GM12878 (cell line): ENCODE measurements at regions not wholly inside any gene's neighbourhood (a gene's known extent, or its start where the extent isn't known, plus 50 kb on each side); places are given as distances from the start of the nearest gene placed in this dataset.

Source experiments
- ATAC-seq: fragments of 200-7000 bp; cut with Tn5 transposase; 3 replicates; pipeline ENCODE4 v1.9.1; 2020; ENCODE audit warnings: mild to moderate bottlenecking, moderate library complexity
- BruUV-seq: library from RNA; stranded (reverse); fragments of 400-500 nt; replicated peaks from 2 replicates; lab custom pipeline; 2021; lab: Mats Ljungman, UMichigan
- CTCF ChIA-PET: fragments of 300-600 bp; sonication (Branson Sonifier 250); formaldehyde crosslinking; extraction: SDS; loops from one replicate; lab custom pipeline; 2021; ENCODE audit warnings: inconsistent platforms; lab: Yijun Ruan, JAX
- POLR2A ChIA-PET: fragments of 350-600 bp; formaldehyde crosslinking; extraction: SDS; loops from one replicate; lab custom pipeline; 2021; ENCODE audit warnings: inconsistent platforms; lab: Charles Lee
- RAD21 ChIA-PET: fragments of 300-600 bp; sonication (Branson Sonifier 250); formaldehyde crosslinking; loops from one replicate; lab custom pipeline; 2023; ENCODE audit warnings: antibody characterized with exemption; ENCODE audit not compliant: unreplicated experiment; lab: Charles Lee
- SMC1A ChIA-PET: fragments of 300-600 bp; sonication (Branson Sonifier 250); formaldehyde crosslinking; loops from one replicate; lab custom pipeline; 2023; ENCODE audit not compliant: unreplicated experiment, uncharacterized antibody; lab: Charles Lee
- DNase-seq: peaks from one replicate; pipeline ENCODE4 v3.0.0-alpha.2; 2011; ENCODE audit warnings: low read depth, low spot score
- FAIRE-seq: peaks from 3 replicates; lab custom pipeline; 2011; peaks lifted over from hg19 to GRCh38; lab: Jason Lieb, UNC
- H2AFZ ChIP-seq: 2 replicates; pipeline ENCODE4 v1.6.0; 2011; ENCODE audit warnings: low read depth, low read length, control low read depth; ENCODE audit not compliant: control insufficient read depth
- H3K27ac ChIP-seq: 2 replicates; pipeline ENCODE4 v1.5.1; 2011; ENCODE audit warnings: control low read depth; ENCODE audit not compliant: control insufficient read depth, insufficient read depth
- H3K27me3 ChIP-seq, 2 experiments: replicated peaks in 1 of 2; 2 replicates each; pipeline versions ENCODE4 v1.6.0 to v1.6.1; 2011; ENCODE audit warnings: low read length in 1 of 2; ENCODE audit not compliant: control insufficient read depth in 2 of 2, insufficient read depth in 2 of 2
- H3K36me3 ChIP-seq, 2 experiments: 2 replicates each; pipeline ENCODE4 v1.5.1; 2011; ENCODE audit warnings: low read length in 1 of 2; ENCODE audit not compliant: control insufficient read depth in 2 of 2, insufficient read depth in 2 of 2
- H3K4me1 ChIP-seq: 2 replicates; pipeline ENCODE4 v1.6.1; 2011; ENCODE audit warnings: mild to moderate bottlenecking, low read length, moderate library complexity, mixed read lengths; ENCODE audit not compliant: control insufficient read depth, insufficient read depth
- H3K4me2 ChIP-seq: 2 replicates; pipeline ENCODE4 v1.6.0; 2011; ENCODE audit warnings: control low read depth; ENCODE audit not compliant: control insufficient read depth, insufficient read depth
- H3K4me3 ChIP-seq: fragments of 200-600 bp; sonication (generic); 2 replicates; pipeline ENCODE4 v1.5.1; 2016
- H3K79me2 ChIP-seq: 2 replicates; pipeline ENCODE4 v1.6.0; 2011; ENCODE audit warnings: low read length; ENCODE audit not compliant: control insufficient read depth, insufficient read depth
- H3K9ac ChIP-seq: 2 replicates; pipeline ENCODE4 v1.8.0; 2011; ENCODE audit warnings: low read length, control low read depth, mixed read lengths; ENCODE audit not compliant: control insufficient read depth, insufficient read depth
- H3K9me3 ChIP-seq: replicated peaks from 3 replicates; pipeline ENCODE4 v1.5.1; 2011; ENCODE audit warnings: mild to moderate bottlenecking, low read length; ENCODE audit not compliant: control insufficient read depth, insufficient read depth
- H4K20me1 ChIP-seq: 2 replicates; pipeline ENCODE4 v1.6.0; 2011; ENCODE audit not compliant: control insufficient read depth, insufficient read depth
- CBFB ChIP-seq: IDR thresholded peaks from 2 replicates; pipeline ENCODE4 v1.6.1; 2016; ENCODE audit warnings: antibody characterized with exemption, low read depth
- CREM ChIP-seq: IDR thresholded peaks from 2 replicates; pipeline ENCODE4 v1.6.1; 2014; ENCODE audit warnings: antibody characterized with exemption, low read depth
- EGR1 ChIP-seq, 2 experiments: IDR thresholded peaks; 1 replicate in 1 of 2; 2 replicates in 1 of 2; pipeline ENCODE4 v1.6.1; 2011 to 2012; ENCODE audit warnings: low read depth in 2 of 2, low read length in 2 of 2, borderline replicate concordance in 1 of 2, mild to moderate bottlenecking in 1 of 2, moderate library complexity in 1 of 2
- FOS ChIP-seq: IDR thresholded peaks from 3 replicates; pipeline ENCODE4 v1.6.1; 2011; ENCODE audit warnings: borderline replicate concordance; ENCODE audit not compliant: insufficient read length; ENCODE audit errors: extremely low read depth
- GATAD2B ChIP-seq: fragments of 450-650 bp; conservative IDR thresholded peaks from 2 replicates; pipeline ENCODE4 v1.6.1; 2017; ENCODE audit warnings: low read depth, mild to moderate bottlenecking, moderate library complexity
- MXI1 ChIP-seq: fragments of 150-350 bp; IDR thresholded peaks from 2 replicates; pipeline ENCODE4 v1.6.1; 2011; ENCODE audit warnings: low read depth, mild to moderate bottlenecking, inconsistent platforms, low read length, improper control_type of control experiment
- NRF1 ChIP-seq: conservative IDR thresholded peaks from 2 replicates; pipeline ENCODE4 v1.6.1; 2011; ENCODE audit warnings: mild to moderate bottlenecking, low read depth, low read length, improper control_type of control experiment
- SMAD1 ChIP-seq: fragments of 450-650 bp; IDR thresholded peaks from 2 replicates; pipeline ENCODE4 v1.6.1; 2018; ENCODE audit warnings: mild to moderate bottlenecking, low read depth; ENCODE audit not compliant: partially characterized antibody
- SPI1 ChIP-seq: IDR thresholded peaks from 2 replicates; pipeline ENCODE4 v1.6.1; 2011; ENCODE audit warnings: low read depth, mild to moderate bottlenecking, low read length, moderate library complexity, borderline replicate concordance; ENCODE audit not compliant: insufficient read depth
- WRNIP1 ChIP-seq: IDR thresholded peaks from 2 replicates; pipeline ENCODE4 v1.6.1; 2011; ENCODE audit warnings: low read depth, low read length, improper control_type of control experiment, borderline replicate concordance
- YBX1 ChIP-seq: fragments of 450-650 bp; IDR thresholded peaks from 2 replicates; pipeline ENCODE4 v1.6.1; 2016; ENCODE audit warnings: antibody characterized with exemption
- ZBTB33 ChIP-seq: fragments of 450-650 bp; IDR thresholded peaks from 2 replicates; pipeline ENCODE4 v1.6.1; 2017; ENCODE audit warnings: mild to moderate bottlenecking
- ZBTB40 ChIP-seq: fragments of 450-650 bp; IDR thresholded peaks from 2 replicates; pipeline ENCODE4 v1.6.1; 2016; ENCODE audit warnings: mild to moderate bottlenecking, moderate library complexity, borderline replicate concordance
- ZNF207 ChIP-seq: fragments of 450-650 bp; IDR thresholded peaks from 2 replicates; pipeline ENCODE4 v1.6.1; 2014; ENCODE audit warnings: antibody characterized with exemption, mild to moderate bottlenecking, borderline replicate concordance
- WGBS: methylation state at CpG from one replicate; pipeline ENCODE4 v1.1.6; 2016; ENCODE audit warnings: low lambda C conversion rate; ENCODE audit not compliant: insufficient replicate concordance, insufficient coverage; ENCODE audit errors: missing lambda C conversion rate; 5-methylcytosine and 5-hydroxymethylcytosine counted together
- in situ Hi-C: fragments of 300-500 bp; cut with MboI; formaldehyde crosslinking; loops from 9 replicates; pipeline ENCODE4 v1.14.3; 2018; ENCODE audit warnings: mixed read lengths
- intact Hi-C: fragments of 100-400 bp; cut with micrococcal nuclease; formaldehyde crosslinking; loops from one replicate; pipeline ENCODE4 v1.14.2; 2022; ENCODE audit not compliant: unreplicated experiment

DNA sequence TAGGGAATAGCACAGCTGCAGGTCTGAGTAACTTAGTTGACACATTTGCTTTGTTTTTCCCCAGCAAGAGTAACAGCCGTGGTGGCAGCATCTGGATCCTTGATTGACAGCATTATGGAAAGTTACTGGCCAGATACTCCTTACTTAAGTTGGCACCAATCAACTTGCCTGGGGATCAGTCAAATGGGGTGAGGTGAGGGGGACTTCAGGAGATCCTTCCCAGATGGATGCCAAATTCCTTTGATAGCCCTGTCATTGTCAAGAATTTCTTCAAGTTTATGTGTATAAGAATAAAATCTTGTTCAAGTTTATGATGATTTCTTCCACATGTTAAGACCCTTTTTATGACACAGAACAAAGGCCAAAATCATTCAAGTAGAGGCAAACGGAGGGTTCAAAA is 618.4 kb downstream of the SLC6A15 start:
- Histone ChIP-seq H3K4me3 (no peak overlapping the region), H4K20me1 (no peaks in the 10 kb centered on the region), H2AFZ (no peak overlapping the region), H3K27me3 (no peaks in the 10 kb centered on the region), H3K9ac (no peak overlapping the region), H3K36me3 (no peaks in the 10 kb centered on the region), H3K4me2 (no peak overlapping the region), H3K27ac (no peak overlapping the region), H3K79me2 (no peaks in the 10 kb centered on the region), H3K4me1 (no peaks in the 10 kb centered on the region), H3K9me3 (no peaks in the 10 kb centered on the region)
- WGBS, result 32% methylated on average over 2 of the region's 2 CpGs
- ATAC-seq (no peak), DNase-seq (no peak), FAIRE-seq (no peak)
- ChIA-PET RAD21 (no interaction called here), SMC1A (interaction anchor here (1.0 kb wide), 1 partner anchor 369 kb away, joined by 3 read pairs; no protein-coding TSS in a partner anchor), POLR2A (no interaction called here), CTCF (interaction anchor here (1.4 kb wide), 1 partner anchor 11 kb away, joined by 4 read pairs; no protein-coding TSS in a partner anchor)
- TF ChIP-seq CBFB (no peak), SPI1 (no peak)
- no TSS peak for BruUV-seq
- in situ Hi-C loops (no loop called here), intact Hi-C loops (no loop called here)

DNA sequence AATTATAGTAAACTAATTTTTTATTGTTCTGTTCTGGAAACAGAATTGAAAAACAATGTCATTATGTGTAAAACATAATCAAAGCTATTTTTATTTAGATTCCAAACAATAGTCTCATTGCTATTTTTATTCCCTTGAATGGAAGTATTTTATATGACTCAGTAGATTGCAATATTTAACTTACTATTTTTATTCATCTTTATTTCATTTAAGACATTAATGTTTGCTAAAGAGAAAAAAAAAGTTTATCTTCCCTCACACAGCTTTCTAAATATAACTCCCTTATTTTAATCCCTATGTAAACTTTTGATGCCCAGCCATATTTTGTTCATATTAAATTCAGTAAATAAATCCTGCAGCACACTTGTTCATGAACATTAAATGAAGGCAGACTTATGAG is 622.4 kb downstream of the SLC6A15 start:
- in situ Hi-C loops (no loop called here), intact Hi-C loops (no loop called here)
- no peak overlapping the region for H2AFZ ChIP-seq
- no peak overlapping the region for H3K27ac ChIP-seq
- H3K9me3 ChIP-seq, result no peaks in the 10 kb centered on the region
- FAIRE-seq (no peak), DNase-seq (no peak), ATAC-seq (no peak)
- H4K20me1 ChIP-seq, result no peaks in the 10 kb centered on the region
- SMC1A ChIA-PET, result no interaction called here
- no peaks in the 10 kb centered on the region for H3K36me3 ChIP-seq
- TF ChIP-seq GATAD2B (no peak), SMAD1 (no peak), ZNF207 (no peak), ZBTB33 (no peak), MXI1 (no peak), FOS (no peak), EGR1 (IDR thresholded peaks at IDR 0.05; ENCODE audit: borderline replicate concordance in 1 of 2, low read depth in 2 of 2, low read length in 2 of 2) (no peak), YBX1 (no peak), WRNIP1 (no peak), NRF1 (no peak), CREM (no peak), ZBTB40 (no peak)
- H3K4me2 ChIP-seq, result no peak overlapping the region
- H3K4me1 ChIP-seq, result no peaks in the 10 kb centered on the region
- H3K79me2 ChIP-seq, result no peaks in the 10 kb centered on the region
- no peak overlapping the region for H3K4me3 ChIP-seq
- H3K9ac ChIP-seq, result no peak overlapping the region
- CTCF ChIA-PET, result no interaction called here
- POLR2A ChIA-PET, result no interaction called here
- H3K27me3 ChIP-seq, result no peaks in the 10 kb centered on the region
- RAD21 ChIA-PET, result no interaction called here
- BruUV-seq, result no TSS peak
